ENCODE measurements at regions not wholly inside any gene's neighbourhood (a gene's known extent, or its start where the extent isn't known, plus 50 kb on each side); places are given as distances from the start of the nearest gene placed in this dataset.

DNA sequence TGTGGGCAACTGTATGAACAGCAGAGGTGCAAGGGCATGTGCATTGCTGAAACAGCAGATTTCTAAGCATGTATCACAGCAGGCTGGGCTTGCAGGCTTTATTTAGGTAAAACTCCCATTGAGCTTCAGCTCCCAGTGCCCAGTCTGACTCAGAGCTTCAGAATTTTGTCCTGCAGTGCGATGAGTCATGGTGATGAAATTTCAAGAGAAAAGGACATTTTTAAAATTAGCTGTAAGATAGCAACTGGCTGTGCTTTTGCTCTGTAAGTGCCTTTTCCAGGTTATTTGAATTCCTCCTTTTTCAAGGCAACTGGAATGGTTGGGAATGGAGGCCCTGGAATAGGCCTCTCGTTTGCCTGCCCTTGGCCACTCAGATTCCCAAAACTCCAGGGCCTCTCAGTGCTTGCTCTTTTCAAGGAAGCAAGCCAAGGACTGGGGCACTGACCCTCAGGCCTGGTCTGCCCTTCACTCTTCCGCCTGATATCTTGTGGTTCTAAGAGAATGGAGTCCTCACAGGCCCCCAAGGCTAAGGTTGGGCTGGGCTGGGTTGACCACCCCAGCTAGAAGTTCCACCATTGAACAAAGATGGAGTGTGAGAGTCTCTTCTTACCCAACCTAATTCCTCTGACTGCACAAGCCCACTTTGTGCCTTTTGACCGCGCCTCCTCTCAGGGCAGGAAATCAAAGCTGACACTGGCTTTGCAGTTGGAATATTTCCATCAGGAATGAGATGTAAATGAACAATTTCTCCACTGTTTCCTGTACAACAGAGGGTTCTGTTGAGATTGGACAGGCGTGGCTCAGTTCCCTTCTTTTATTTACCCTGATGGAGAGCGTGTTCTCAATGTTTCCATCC lies 59.5 kb upstream of the PRSS23 start:
- H3K4me3 Mint-ChIP-seq: no peak overlapping the region; a peak in 1 of 5 replicates
- Histone ChIP-seq H3K4me1 (ENCODE audit: insufficient read depth, low read length) (no peaks in the 10 kb centered on the region; the same call in 1 of the 2 replicates), H2AK5ac (ENCODE audit: insufficient read length, low read length) (no peak overlapping the region), H4K20me1 (ENCODE audit: control insufficient read depth, insufficient read depth, insufficient read length) (no peaks in the 10 kb centered on the region), H3K56ac (ENCODE audit: insufficient read length, low read depth, low read length) (no peak overlapping the region), H3K9me3 (ENCODE audit: control insufficient read depth, low read depth, low read length) (no peaks in the 10 kb centered on the region), H3T11ph (ENCODE audit: low read length) (no peak overlapping the region), H2BK5ac (ENCODE audit: insufficient read length, low read length) (no peak overlapping the region), H3K4me2 (ENCODE audit: insufficient read depth, insufficient read length, low read length) (no peak overlapping the region), H2AFZ (ENCODE audit: low read length) (no peak overlapping the region), H3K27me3 (ENCODE audit: insufficient read depth, low read length) (no peaks in the 10 kb centered on the region), H3K18ac (ENCODE audit: insufficient read length, low read depth, low read length) (peak overlapping the region; percentile 24), H2BK120ac (ENCODE audit: low read depth, low read length, poor library complexity, severe bottlenecking) (no peak overlapping the region), H3K23ac (ENCODE audit: insufficient read length, low read depth, low read length) (no peak overlapping the region), H2BK12ac (ENCODE audit: insufficient read length, low read depth, low read length) (no peak overlapping the region), H3K23me2 (ENCODE audit: insufficient read length, low read depth, low read length, poor library complexity, severe bottlenecking) (no peaks in the 10 kb centered on the region), H4K8ac (replicated peaks; ENCODE audit: insufficient read length, low read depth, low read length) (no peak overlapping the region), H3K27ac (ENCODE audit: insufficient read length, low read depth, low read length) (peak overlapping the region; percentile 56), H3K9ac (ENCODE audit: extremely low read depth, insufficient read length, low read length) (no peak overlapping the region), H4K91ac (ENCODE audit: insufficient read length, low read depth, low read length) (no peak overlapping the region), H2BK15ac (ENCODE audit: low read depth, low read length) (no peak overlapping the region), H3K79me2 (ENCODE audit: insufficient read depth, low read length) (no peaks in the 10 kb centered on the region), H3K79me1 (ENCODE audit: insufficient read depth, low read depth, low read length, poor library complexity, severe bottlenecking) (no peaks in the 10 kb centered on the region), H3K14ac (ENCODE audit: insufficient read depth, low read length) (peak overlapping the region; percentile 43; the same call in 1 of the 2 replicates), H4K5ac (ENCODE audit: insufficient read length, low read depth, low read length) (no peak overlapping the region), H3K4ac (ENCODE audit: low read depth, low read length) (no peak overlapping the region), H2BK20ac (ENCODE audit: low read depth, low read length, poor library complexity, severe bottlenecking) (no peak overlapping the region)
- WGBS (ENCODE audit: extremely low coverage, insufficient read length, low lambda C conversion rate): no CpG with 5 or more reads among the region's 7 CpGs
- H3K36me3 Mint-ChIP-seq (ENCODE audit: insufficient read depth in 1 of 3, low read depth in 3 of 3): peaks cover 0 to 2% (median 0%) of the 10 kb centered on the region in 3 experiments; a peak in 2 of 7 replicates
- peak; percentile 74 for DNase-seq
- no peaks in the 10 kb centered on the region for H3K27me3 Mint-ChIP-seq (ENCODE audit: low read depth)
- no peak for TF ChIP-seq CTCF (conservative IDR thresholded peaks at IDR 0.05)
- peaks cover 17 to 28% of the 10 kb centered on the region in 2 experiments for H3K4me1 Mint-ChIP-seq
- peak overlapping the region; percentile 90 to 98 (median 92) for H3K27ac Mint-ChIP-seq
- H3K9me3 Mint-ChIP-seq: no peaks in the 10 kb centered on the region; a peak in 1 of 5 replicates
